G401 (cell line): ENCODE measurements at regions not wholly inside any gene's neighbourhood (a gene's known extent, or its start where the extent isn't known, plus 50 kb on each side); places are given as distances from the start of the nearest gene placed in this dataset.
"Not testable (repeated sequence)": the region's sequence is repeated elsewhere in the genome, so short reads cannot be mapped to it uniquely, and the experiment has no call there.

Experiments used
- DNase-seq: peaks from one replicate; pipeline ENCODE4 v3.0.0-alpha.2; 2015; ENCODE audit warnings: low spot score
- in situ Hi-C: cut with HindIII; loops from 2 replicates; pipeline ENCODE4 v1.10.0; 2016; ENCODE audit warnings: low sequenced_read_pairs, mixed read lengths

DNA sequence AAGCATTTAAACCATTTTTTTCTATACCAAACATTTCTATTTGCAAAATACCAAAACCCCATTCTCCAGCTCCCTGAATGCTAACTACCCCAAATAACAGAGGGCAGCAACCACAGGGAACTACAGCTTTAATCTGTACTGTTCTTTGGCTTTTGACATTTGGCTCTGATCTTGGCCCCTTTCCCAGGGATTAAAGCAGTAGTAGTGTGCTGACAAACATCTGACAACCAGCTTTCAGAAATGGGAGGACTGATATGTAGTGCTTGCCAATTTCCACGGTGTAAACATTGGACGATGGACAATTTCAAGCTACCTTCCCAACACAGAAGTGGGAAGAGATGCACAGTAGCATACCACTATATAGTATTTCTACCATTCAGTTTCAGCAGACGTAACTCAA lies 88.4 kb upstream of the TEAD1 start:
- no peak for DNase-seq
- in situ Hi-C loops, result no loop called here

DNA sequence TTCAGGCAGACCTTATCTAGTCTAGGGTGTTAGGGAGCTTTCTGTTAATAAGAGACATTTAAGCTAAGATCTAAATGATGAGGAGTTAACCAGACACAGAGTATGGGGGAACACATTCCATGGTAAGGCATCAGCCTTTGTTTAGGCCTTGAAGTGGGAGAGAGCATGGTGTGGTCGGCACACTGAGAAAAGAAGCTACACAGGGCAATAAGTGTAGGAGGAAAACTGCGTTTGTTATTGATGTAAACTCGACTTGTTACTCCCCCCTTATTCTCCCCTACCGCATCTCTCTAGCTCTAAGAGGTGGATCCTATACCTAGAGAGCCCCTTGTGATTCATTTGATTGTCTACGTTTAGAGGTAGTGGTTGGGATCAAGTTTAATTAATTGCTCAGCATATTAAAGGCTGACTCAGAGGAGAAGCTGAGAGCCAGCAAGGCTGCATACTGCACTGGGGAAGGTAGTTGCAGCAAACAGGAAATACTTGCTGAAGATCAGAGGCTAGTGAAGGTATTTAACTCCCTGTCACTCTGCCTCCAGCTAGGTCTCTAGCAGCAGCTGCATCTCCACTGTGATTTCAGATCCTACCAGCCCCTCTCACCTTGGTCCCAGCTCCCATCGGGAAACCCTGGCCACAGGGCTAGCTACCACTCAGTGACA lies 86.8 kb upstream of the TEAD1 start:
- in situ Hi-C loops, result no loop called here
- DNase-seq, result no peak

DNA sequence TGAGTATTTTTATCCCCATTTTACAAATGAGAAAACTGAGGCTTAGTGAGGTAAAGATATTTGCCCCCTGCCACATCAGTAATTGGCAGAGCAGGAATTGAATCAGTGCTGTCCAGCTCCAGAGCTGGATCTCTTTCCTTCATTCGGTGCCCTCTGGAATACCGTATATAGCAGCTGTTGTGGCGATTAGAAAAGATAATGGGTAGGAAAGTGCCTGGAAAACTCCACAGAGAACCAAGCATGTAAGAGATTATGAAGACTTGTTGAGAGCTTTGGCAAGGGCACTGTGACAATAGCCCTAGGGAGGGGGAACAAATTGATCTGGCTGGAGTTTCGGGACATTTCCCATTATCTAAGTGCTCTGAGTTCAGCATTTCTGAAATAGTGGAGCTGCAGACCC lies 82.5 kb upstream of the TEAD1 start:
- no peak for DNase-seq
- in situ Hi-C loops, result no loop called here

DNA sequence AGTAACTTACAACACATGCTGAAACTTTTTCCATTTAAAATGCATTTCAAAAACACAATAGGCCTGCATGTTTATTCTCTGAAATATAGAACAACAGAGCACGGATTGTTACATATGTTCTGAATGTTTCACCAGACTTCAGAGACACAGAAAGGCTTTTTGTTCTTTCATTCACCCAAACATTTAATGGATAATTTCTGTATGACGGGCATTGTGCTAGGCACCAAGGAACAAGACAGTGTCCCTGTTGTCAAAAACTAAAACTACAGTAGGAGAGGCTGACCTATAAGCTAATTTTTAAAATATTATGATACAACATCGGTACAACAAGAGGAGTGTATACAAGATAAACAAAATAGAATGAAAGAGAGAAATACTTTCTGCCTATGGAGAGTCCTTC lies 81.9 kb upstream of the TEAD1 start:
- in situ Hi-C loops, result no loop called here

DNA sequence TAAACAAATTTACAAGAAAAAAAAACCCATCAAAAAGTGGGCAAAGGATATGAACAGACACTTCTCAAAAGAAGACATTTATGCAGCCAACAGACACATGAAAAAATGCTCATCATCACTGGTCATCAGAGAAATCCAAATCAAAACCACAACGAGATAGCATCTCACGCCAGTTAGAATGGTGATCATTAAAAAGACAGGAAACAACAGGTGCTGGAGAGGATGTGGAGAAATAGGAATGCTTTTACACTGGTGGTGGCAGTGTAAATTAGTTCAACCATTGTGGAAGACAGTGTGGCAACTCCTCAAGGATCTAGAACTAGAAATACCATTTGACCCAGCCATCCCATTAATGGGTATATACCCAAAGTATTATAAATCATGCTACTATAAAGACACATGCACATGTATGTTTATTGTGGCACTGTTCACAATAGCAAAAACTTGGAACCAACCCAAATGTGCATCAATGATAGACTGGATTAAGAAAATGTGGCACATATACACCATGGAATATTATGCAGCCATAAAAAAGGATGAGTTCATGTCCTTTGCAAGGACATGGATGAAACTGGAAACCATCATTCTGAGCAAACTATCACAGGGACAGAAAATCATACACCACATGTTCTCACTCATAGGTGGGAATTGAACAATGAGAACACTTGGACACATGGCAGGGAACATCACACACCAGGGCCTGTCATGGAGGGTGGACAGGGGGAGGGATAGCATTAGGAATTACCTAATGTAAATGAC lies 79.0 kb upstream of the TEAD1 start:
- DNase-seq, in situ Hi-C loops: not testable (repeated sequence)

More for the DNA sequence above, 81.9 kb upstream of the TEAD1 start:
- no peak for DNase-seq

DNA sequence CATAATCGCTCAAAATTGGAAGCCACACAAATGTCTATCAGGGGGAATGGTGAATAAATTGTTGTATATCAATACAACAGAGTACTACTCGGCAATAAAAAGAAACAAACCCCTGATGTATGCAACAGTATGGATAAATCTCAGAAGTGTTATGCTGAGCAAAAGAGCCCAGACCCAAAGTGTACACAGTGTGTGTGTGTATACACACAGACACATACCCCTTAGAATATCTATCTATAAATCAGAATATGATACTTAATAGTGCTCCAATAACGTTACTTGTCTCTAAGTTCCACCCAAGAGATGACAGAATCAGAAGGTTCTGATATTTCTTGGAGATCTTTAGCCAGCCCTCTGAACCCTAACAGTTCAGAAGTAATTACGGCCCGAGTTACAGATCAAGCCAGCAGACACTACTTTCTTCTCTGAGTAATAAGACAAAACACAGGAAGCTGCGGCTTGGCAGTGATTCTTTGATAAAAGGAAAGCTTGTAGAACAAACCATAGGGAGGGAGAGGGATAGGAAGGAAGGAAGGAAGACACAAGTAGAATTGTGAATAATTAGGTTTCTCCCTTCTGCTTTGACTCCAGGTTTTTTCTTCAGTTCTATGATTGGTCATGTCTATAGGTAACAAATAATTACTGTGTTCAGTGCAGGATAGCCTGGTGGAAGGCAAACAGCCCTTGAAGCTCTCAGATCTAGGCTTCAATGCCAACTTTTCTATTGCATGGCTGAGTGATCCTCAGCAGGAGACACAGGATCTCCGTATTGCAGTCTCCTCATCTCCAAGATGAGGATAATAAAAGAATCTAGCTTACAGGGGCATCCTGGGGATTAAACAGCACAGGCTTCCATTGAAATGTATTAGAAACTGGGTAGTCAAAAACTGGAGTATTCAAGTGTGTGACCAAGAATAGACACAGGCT lies 75.6 kb upstream of the TEAD1 start:
- in situ Hi-C loops, result no loop called here
- peak; percentile 70 for DNase-seq

DNA sequence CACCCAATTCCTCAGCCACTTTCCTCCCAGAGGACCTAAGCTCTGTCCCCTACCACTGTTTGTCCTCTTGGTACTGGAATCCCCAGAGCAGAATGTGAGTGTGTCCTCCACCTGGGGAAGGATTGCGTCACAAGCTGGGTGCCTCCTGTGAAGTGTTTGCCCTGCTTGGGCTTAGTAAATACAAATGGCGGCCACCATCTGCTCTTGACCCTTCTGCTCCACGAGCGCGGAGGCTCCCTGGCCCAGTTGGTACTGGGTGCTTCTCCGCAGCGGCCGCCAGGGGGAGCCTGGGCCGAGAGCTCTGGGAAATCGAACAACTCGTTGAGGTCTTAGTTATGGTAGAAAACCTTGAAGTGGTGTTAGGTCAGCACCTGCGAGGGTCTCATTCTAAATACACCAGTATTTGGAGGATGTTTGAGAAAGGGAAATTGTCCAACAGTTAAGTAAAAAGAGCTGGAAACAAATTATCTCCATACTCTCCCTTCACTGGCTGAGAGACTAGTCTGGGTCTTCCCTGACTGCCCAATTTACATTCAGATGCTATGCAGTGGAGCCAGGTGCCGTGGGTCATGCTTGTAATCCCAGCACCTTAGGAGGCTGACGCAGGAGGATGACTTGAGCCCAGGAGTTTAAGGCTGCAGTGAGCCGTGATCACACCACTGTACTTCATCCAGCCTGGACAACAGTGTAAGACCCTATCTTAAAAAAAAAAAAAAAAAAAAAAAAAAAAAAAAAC lies 74.6 kb upstream of the TEAD1 start:
- in situ Hi-C loops, result no loop called here
- DNase-seq, result peak; percentile 27

DNA sequence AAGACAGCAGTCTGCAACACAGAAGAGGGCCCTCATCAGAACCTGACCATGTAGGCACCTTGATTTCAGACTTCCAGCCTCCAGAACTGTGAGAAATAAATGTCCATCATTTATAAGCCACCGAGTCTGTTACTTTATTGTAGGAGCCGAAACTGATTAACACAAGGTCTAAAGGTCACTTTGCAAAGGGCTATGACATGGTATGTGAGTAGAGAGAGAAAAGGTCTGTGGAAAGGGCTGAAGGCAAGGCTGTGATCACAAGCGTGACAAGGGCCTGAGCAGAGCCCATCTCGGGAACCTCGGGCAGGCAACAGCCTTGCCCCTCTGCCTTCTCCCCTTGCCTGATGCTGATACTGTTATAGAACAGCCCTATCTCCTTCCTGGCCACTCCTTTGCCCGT lies 73.4 kb upstream of the TEAD1 start:
- DNase-seq, result no peak
- in situ Hi-C loops, result no loop called here

DNA sequence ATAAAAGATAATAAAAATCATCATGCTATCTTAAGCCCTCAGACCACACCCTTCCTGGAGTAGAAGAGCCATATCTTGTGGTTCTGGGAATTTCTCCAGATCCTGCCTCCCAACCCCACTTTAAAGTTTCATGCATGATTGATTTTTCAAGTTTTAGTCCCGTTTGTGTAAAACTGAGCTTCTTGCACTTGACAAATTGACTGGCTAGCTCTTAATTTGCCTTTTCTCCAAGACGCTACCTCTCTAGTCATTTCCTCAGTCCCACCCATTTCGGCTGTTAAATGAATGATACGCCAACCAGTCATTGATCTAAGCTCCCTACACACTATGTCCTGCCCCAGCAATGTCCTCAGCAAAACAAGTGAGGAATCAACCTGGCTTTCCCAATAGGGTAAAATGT lies 71.8 kb upstream of the TEAD1 start:
- no peak for DNase-seq
- in situ Hi-C loops, result no loop called here

DNA sequence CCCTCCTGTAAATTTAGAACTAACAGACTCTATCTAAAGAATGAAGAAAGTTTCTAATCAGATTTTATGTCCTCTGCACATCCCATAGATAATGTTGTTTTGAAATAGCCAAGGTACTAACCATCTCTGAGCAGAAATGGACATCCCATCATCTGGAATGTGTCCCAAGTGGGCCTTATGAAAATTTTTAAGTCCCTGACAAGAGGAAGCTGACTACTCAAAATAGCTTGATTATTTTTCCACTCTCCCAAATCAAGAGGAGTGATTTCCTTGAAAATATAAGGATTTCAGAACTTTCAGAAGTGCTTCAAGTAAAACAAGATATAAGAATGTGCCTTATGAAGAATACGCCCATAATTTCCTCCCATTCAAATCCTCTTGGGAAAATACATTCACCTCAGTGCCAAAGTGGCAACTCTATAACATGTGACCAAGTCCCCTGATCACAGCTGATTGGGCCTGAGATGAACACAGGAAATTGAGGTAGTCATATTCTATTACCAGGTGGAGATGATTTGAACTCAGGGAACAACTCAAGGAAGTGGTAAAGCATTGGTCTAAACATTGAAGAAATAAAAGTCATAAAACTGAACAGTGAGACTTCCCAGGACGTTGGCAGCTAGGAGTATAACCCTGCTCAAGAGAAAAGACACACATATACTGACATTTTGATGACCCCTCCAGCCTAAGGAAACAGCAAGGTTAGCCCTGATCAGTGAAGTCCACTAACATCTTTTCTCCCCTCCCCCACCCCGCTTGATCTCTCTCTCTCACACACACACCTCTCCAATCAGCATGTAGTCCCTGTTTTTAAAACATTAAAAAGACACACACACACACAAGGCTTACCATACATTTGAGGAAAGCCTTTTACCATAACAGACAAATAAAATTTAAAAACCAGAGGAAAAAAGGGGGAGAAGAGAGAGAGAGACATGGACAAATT lies 70.8 kb upstream of the TEAD1 start:
- in situ Hi-C loops, result no loop called here

DNA sequence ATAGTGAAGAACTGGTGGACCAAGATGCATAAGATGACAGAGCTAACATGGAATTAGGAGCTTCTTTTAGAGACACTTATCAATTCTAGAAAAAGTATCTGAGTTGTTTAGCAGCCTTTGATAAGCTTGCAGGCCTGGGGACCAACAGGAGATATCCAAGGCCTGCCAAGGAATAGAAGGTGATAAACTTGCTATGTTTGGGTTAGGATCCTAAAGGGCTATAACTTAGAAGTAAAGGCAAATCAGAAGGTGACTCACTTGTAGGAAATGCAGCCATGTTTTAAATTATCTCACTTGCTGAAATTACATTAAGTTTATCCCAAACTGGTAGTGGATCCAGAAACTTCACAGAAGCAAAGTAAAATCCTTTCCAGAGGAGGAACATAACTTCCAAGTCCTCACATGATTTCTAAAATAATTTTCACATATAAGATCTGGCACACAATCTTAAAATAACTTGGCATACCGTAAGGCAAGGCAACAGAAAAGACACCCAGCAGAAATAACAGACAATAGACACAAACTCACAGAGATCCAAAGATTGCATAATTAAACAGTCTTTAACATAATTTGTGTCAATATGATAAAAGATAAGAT lies 69.6 kb upstream of the TEAD1 start:
- in situ Hi-C loops, result no loop called here
- no peak for DNase-seq

More for the DNA sequence above, 70.8 kb upstream of the TEAD1 start:
- no peak for DNase-seq

DNA sequence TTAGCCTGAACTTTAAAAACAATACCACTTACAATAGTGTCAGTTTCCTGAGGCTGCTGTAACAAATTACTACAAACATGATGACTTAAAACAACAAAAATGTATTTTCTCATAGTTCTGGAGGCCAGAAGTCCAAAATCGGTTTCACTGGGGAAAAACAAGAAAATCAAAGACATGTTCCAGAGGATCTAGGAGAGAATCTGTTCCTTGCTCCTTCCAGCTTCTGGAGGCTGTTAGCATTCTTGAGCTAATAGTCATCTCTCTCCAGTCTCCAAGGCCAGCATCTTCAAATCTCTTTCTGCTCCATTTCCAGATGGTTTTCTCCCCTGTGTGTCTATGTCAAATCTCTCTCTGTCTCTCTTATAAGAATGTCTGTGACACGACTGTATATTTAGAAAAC lies 67.6 kb upstream of the TEAD1 start:
- in situ Hi-C loops, result no loop called here
- DNase-seq, result no peak

DNA sequence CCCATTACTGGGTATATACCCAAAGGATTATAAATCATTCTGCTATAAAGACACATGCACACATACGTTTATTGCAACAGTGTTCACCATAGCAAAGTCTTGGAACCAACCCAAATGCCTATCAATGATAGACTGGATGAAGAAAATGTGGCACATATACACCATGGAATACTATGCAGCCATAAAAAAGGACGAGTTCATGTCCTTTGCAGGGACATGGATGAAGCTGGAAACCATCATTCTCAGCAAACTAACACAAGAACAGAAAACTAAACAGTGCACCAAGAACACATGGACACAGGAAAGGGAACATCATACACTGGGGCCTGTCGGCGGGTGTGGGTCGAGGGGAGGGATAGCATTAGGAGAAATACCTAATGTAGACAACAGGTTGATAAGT lies 65.5 kb upstream of the TEAD1 start:
- DNase-seq, in situ Hi-C loops: not testable (repeated sequence)

DNA sequence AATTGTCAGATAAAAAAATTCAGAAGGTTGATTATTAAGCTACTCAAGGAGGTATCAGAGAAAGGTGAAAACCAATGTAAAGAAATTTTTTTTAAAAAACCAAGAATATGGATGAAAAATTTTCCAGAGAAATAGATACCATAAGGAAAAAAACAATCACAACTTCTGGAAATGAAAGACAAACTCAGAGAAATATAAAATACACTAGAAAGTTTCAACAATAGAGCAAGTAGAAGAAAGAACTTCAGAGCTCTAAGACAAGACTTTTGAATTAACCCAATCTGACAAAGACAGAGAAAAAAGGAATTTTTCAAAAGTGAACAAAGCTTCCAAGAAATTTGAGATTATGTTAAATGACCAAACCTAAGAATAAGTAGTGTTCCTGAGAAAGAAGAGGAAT lies 62.9 kb upstream of the TEAD1 start:
- no peak for DNase-seq
- in situ Hi-C loops, result no loop called here

DNA sequence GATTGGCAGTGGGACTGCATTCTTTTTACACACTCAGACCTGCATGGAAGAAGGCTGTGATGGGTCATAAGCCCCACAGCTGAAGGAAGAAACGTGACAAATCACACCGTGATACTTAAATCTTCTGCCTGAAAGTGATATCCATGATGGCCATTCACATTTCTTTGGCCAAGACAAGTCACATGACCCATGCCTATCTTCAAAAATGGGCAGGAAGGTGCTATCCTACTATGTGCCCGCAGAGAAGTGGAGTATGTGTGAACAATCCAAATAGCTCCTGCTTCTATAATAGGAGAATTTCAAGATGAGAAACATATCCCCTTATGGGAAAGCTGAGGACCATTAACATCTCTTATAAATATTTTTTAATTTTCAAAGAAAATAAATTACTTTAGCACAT lies 56.6 kb upstream of the TEAD1 start:
- no peak for DNase-seq
- in situ Hi-C loops, result no loop called here

DNA sequence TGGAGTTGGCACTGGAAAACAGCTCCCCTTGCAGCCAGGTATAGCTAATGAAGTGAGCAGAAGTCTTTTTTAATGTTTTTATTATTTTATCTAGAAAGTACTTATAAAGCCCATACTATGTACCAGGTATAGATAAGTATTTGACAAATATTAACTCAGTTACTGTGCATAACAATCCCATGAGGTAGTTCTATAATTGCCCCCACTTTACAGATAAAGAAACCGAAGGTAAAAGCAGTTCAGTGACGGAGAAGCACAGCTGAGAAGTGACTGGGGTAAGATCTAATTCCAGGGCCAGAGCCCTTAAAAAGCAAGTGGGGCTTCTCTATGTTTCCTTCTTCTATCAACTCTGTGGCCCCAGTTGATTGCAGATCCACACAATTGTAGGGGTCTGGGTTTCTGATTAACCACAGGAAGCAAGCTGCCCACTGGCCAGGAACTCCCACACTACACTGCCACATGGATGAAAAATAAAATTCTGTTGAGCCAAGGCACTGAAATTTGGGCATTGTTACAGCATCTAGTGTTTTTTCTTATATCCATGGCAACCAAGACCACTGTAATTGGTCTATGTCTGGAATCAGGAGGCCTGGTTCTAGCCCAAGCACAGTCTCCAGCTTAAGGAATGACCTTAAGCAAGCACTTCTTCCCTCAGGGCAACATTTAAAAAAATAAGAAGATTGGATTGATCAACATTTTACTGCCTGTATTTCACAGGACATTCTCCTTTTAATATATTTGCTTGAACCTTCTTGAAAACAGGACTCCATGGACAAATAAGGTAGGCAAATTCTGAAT lies 55.3 kb upstream of the TEAD1 start:
- DNase-seq, result no peak
- in situ Hi-C loops, result no loop called here

DNA sequence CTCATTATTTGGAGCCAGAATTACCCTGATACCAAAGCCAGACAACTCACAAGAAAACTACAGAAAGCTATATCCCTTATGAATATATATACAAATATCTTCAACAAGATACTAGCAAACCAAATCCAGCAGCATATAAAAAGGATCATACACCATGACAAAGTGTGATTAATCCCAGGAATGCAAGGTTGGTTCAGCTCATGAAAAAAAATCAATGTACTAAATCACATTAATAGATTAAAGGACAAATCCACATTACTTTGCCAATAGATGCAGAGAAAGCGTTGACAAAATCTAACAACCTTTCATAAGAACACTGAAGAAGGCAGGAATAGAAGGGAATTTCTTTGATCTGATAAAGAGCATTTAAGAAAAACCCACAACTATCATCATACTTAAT lies 50.4 kb upstream of the TEAD1 start:
- DNase-seq, result no peak
- in situ Hi-C loops, result no loop called here
